ENCODE measurements at regions not wholly inside any gene's neighbourhood (a gene's known extent, or its start where the extent isn't known, plus 50 kb on each side); places are given as distances from the start of the nearest gene placed in this dataset.

DNA sequence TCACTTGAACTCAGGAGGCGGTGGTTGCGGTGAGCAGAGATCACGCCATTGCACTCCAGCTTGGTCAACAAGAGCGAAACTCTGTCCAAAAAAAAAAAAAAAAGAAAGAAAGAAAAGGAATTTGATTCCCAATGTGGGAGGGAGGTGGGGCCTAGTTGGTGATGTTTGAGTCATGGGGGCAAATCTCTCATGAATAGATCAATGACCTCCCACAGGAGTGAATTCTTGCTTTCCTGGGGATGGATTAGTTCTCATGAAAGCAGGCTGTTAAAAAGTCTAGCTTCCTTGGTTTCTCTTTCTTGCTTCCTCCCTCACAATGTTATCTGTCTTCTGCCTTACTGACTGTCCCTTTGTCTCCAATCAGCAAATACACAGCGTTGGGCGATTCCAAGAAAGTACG, 419.5 kb upstream of the RPS6KA3 start:
- TF ChIP-seq EZH2 (IDR thresholded peaks at IDR 0.05; ENCODE audit: low read depth) = no peak
- TF ChIP-seq, protein P1, sequence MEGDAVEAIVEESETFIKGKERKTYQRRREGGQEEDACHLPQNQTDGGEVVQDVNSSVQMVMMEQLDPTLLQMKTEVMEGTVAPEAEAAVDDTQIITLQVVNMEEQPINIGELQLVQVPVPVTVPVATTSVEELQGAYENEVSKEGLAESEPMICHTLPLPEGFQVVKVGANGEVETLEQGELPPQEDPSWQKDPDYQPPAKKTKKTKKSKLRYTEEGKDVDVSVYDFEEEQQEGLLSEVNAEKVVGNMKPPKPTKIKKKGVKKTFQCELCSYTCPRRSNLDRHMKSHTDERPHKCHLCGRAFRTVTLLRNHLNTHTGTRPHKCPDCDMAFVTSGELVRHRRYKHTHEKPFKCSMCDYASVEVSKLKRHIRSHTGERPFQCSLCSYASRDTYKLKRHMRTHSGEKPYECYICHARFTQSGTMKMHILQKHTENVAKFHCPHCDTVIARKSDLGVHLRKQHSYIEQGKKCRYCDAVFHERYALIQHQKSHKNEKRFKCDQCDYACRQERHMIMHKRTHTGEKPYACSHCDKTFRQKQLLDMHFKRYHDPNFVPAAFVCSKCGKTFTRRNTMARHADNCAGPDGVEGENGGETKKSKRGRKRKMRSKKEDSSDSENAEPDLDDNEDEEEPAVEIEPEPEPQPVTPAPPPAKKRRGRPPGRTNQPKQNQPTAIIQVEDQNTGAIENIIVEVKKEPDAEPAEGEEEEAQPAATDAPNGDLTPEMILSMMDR (conservative IDR thresholded peaks at IDR 0.05) = no peak
- Histone ChIP-seq H3K9me2 (ENCODE audit: insufficient read depth) (no peaks in the 10 kb centered on the region), H2AFZ (no peak overlapping the region), H3K27me3 (ENCODE audit: insufficient read depth, low read depth) (no peaks in the 10 kb centered on the region), H4K20me1 (ENCODE audit: insufficient read depth) (no peaks in the 10 kb centered on the region), H3K4me2 (no peak overlapping the region), H3F3A (ENCODE audit: insufficient read depth, low read depth) (no peaks in the 10 kb centered on the region), H3K4me1 (replicated peaks; ENCODE audit: insufficient read depth) (no peaks in the 10 kb centered on the region), H3K27ac (no peak overlapping the region), H3K36me3 (ENCODE audit: low read depth) (no peaks in the 10 kb centered on the region), H3K9me3 (ENCODE audit: insufficient read depth, low read depth) (no peaks in the 10 kb centered on the region), H3K79me2 (ENCODE audit: low read depth) (no peaks in the 10 kb centered on the region), H3K4me3 (no peak overlapping the region)
- POLR2A ChIA-PET (ENCODE audit: unreplicated experiment) = no interaction called here
- BruUV-seq (replicated peaks) = no TSS peak
- no peak for DNase-seq
- CTCF ChIA-PET = no interaction called here
- intact Hi-C loops (cut with micrococcal nuclease; ENCODE audit: unreplicated experiment) = no loop called here

DNA sequence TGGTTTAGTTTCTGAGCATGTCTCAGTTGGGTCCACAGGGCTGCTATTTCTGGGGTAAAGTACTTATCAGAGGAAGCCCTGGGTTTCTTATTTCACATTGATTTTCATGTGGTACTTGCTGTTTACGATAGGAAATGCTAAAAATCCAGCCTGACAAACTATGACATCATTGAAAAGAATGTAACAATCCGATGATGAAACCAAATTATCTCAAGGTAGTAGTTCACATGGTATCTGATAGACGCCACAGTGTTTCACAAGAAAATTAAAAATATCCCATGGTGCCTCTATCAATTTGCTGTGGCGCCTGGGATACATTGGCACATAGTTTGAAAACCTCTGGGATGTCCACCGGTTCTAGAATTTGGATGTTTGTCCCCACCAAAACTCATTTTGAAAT, 418.9 kb upstream of the RPS6KA3 start:
- Histone ChIP-seq H3K4me2 (no peak overlapping the region), H4K20me1 (ENCODE audit: insufficient read depth) (no peaks in the 10 kb centered on the region), H3K9me2 (ENCODE audit: insufficient read depth) (no peaks in the 10 kb centered on the region), H3K27me3 (ENCODE audit: insufficient read depth, low read depth) (no peaks in the 10 kb centered on the region), H3K4me1 (replicated peaks; ENCODE audit: insufficient read depth) (no peaks in the 10 kb centered on the region), H3K9me3 (ENCODE audit: insufficient read depth, low read depth) (no peaks in the 10 kb centered on the region), H3K36me3 (ENCODE audit: low read depth) (no peaks in the 10 kb centered on the region), H2AFZ (no peak overlapping the region), H3K27ac (no peak overlapping the region), H3F3A (ENCODE audit: insufficient read depth, low read depth) (no peaks in the 10 kb centered on the region), H3K4me3 (no peak overlapping the region), H3K79me2 (ENCODE audit: low read depth) (no peaks in the 10 kb centered on the region)
- POLR2A ChIA-PET (ENCODE audit: unreplicated experiment) = no interaction called here
- TF ChIP-seq, protein P1 (conservative IDR thresholded peaks at IDR 0.05) = no peak
- no peak for TF ChIP-seq EZH2 (IDR thresholded peaks at IDR 0.05; ENCODE audit: low read depth)
- CTCF ChIA-PET = no interaction called here
- no peak for DNase-seq
- intact Hi-C loops (cut with micrococcal nuclease; ENCODE audit: unreplicated experiment) = no loop called here
- BruUV-seq (replicated peaks) = no TSS peak

DNA sequence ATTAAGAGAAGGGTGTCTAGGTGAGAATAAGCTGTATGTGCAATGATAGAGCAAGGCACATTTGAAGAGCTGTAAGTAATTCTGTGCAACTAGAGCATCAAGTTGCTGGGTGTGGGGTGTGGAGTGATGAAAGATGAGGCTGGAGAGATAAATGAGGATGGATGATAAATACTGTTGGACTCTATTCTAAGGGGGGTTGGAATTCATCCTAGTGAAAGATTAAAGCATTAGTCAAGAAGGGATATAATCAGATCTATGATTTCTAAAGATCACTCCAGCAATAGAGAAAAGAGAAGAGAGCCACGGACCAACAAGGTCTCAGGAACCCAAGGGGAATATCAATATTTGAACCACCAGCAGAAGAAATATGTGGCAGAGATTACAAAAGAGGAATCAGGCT, 415.0 kb upstream of the RPS6KA3 start:
- ChIA-PET POLR2A (ENCODE audit: unreplicated experiment) (no interaction called here), CTCF (no interaction called here)
- no peak for TF ChIP-seq EZH2 (IDR thresholded peaks at IDR 0.05; ENCODE audit: low read depth)
- TF ChIP-seq, protein P1 (conservative IDR thresholded peaks at IDR 0.05) = no peak
- Histone ChIP-seq H2AFZ (no peak overlapping the region), H4K20me1 (ENCODE audit: insufficient read depth) (no peaks in the 10 kb centered on the region), H3K79me2 (ENCODE audit: low read depth) (no peaks in the 10 kb centered on the region), H3K27me3 (ENCODE audit: insufficient read depth, low read depth) (no peaks in the 10 kb centered on the region), H3K36me3 (ENCODE audit: low read depth) (no peaks in the 10 kb centered on the region), H3K4me2 (no peak overlapping the region), H3K9me3 (ENCODE audit: insufficient read depth, low read depth) (no peaks in the 10 kb centered on the region), H3K4me1 (replicated peaks; ENCODE audit: insufficient read depth) (no peaks in the 10 kb centered on the region), H3K4me3 (no peak overlapping the region), H3F3A (ENCODE audit: insufficient read depth, low read depth) (no peaks in the 10 kb centered on the region), H3K27ac (no peak overlapping the region), H3K9me2 (ENCODE audit: insufficient read depth) (no peaks in the 10 kb centered on the region)
- BruUV-seq (replicated peaks) = no TSS peak
- intact Hi-C loops (cut with micrococcal nuclease; ENCODE audit: unreplicated experiment) = no loop called here
- DNase-seq = no peak

Measured in PC-9 (cell line).